ENCODE measurements at regions not wholly inside any gene's neighbourhood (a gene's known extent, or its start where the extent isn't known, plus 50 kb on each side); places are given as distances from the start of the nearest gene placed in this dataset.

DNA sequence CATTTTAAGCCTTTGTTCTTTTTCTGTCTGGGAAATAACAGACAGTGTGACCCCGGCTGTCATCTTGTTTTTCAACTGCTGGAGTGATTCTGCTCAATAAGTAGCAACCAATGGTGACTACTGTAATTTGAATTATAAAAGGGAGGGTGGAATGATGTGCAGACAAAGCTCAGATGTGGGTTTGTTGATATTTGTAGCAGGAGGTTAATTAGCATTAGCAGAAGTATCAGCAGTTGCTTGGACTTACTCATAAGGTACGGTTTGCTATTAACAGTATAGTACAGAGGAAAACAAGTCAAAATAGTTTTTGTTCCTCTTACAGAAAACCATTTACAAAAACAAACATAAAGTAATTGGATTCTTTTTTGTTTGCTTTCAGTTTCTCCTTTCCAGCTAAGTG, 140.4 kb downstream of the TUSC1 start:
- TF ChIP-seq, protein P1, sequence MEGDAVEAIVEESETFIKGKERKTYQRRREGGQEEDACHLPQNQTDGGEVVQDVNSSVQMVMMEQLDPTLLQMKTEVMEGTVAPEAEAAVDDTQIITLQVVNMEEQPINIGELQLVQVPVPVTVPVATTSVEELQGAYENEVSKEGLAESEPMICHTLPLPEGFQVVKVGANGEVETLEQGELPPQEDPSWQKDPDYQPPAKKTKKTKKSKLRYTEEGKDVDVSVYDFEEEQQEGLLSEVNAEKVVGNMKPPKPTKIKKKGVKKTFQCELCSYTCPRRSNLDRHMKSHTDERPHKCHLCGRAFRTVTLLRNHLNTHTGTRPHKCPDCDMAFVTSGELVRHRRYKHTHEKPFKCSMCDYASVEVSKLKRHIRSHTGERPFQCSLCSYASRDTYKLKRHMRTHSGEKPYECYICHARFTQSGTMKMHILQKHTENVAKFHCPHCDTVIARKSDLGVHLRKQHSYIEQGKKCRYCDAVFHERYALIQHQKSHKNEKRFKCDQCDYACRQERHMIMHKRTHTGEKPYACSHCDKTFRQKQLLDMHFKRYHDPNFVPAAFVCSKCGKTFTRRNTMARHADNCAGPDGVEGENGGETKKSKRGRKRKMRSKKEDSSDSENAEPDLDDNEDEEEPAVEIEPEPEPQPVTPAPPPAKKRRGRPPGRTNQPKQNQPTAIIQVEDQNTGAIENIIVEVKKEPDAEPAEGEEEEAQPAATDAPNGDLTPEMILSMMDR (conservative IDR thresholded peaks at IDR 0.05), result no peak
- no peak for TF ChIP-seq ZFX (IDR thresholded peaks at IDR 0.05)
- no peak overlapping the region for H3K27ac ChIP-seq

DNA sequence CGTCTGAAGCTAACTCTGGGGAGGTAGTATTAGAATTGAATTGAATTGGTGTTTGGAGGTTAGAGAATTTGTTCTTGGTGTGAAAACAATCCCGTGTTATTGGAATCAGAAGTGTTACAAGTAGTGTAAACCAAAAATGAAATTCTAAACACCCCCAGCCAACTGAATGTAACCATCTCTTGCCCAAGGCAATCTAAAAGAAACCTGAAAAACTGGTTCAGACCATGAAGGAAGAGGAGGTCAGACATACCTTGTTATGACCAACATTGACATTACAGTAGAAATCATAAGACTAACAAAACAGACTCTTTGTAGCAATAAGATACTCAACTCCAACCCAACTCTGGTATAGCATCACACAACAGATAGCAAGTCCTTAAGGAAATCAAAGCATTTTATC, 159.0 kb downstream of the TUSC1 start:
- no peak overlapping the region for H3K27ac ChIP-seq

DNA sequence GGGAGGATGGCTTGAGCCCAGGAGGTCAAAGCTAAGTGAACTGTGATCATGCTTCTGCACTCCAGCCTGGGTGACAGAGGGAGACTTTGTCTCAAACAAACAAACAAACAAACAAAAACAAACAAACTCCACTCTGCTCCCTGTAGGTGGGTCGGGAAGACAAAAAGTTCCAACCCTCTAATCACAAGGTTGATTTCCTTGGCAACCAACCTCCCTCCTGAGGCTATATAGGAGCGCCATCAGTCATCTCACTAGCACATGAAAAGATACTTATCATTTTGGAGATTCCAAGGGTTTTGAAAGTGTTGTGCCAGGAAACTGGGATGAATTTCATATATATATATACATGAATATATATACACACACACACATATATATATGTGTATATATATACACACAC, 160.5 kb downstream of the TUSC1 start:
- TF ChIP-seq, protein P1 (conservative IDR thresholded peaks at IDR 0.05), result no peak
- TF ChIP-seq ZFX (IDR thresholded peaks at IDR 0.05), result no peak

More for the DNA sequence above, 159.0 kb downstream of the TUSC1 start:
- no peak for TF ChIP-seq ZFX (IDR thresholded peaks at IDR 0.05)

DNA sequence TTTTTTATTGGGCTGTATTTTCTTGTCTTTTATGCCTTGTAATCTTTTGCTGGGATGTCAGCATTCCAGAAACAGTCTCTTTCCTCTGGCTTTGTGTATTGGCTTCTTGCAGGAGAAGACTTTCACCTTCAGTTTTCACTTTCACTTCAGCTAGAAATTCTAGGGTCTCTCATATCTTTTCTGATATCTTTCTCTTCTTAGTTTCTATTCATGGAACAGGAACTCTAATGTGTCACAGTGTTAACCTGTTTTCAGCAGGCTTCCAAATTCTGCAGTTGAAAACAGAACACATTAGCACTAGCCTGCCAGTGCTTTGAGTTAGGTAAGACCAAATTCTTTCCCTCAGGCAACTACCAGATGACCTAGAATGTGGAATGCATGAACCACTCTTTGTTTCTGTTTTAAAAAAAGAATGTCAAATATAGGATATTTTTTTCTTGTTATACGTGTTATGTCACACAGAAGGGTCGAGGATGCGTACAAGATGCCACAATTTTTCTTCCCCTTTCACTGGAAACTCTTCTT, 164.7 kb downstream of the TUSC1 start:
- H3K27ac ChIP-seq, result no peak overlapping the region
- TF ChIP-seq, protein P1 (conservative IDR thresholded peaks at IDR 0.05), result no peak
- no peak for TF ChIP-seq ZFX (IDR thresholded peaks at IDR 0.05)

More for the DNA sequence above, 160.5 kb downstream of the TUSC1 start:
- H3K27ac ChIP-seq, result no peak overlapping the region

DNA sequence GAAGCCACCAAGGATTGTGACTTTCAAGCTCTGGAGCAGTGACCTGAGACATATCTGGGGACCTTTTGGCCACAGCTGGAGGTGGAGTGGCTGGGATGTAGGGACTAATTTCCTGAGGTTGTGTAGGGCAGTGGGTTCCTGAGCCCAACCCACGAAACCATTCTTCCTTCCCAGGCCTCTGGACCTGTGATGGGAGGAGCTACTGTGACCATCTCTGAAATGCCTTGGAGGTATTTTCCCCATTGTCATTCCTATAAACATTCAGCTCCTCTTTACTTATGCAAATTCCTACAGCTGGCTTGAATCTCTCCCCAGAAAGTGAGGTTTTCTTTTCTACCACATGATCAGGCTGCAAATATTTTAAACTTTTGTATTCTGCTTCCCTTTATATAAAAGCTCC, 172.6 kb downstream of the TUSC1 start:
- no peak overlapping the region for H3K27ac ChIP-seq
- TF ChIP-seq ZFX (IDR thresholded peaks at IDR 0.05), result no peak
- TF ChIP-seq, protein P1 (conservative IDR thresholded peaks at IDR 0.05), result no peak

DNA sequence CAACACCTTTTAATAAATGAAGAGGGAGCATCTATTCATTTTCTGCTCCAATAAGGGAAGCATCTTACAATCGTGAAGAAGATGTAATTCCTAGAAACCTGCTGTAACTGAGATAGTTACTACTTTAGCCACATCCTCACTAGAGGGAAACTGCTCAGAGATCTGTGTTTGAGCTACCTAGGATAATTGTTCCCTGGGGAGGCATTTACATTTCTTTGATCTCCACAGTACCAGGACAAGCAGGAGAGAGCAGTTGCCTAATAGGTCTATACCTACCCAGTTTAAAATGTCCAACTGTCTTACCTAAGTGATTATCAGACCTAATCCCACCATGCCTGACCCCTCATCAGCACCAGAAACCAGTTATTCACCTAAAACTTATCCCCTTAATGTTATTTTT, 196.9 kb downstream of the TUSC1 start:
- H3K27ac ChIP-seq, result no peak overlapping the region
- TF ChIP-seq, protein P1 (conservative IDR thresholded peaks at IDR 0.05), result no peak
- TF ChIP-seq ZFX (IDR thresholded peaks at IDR 0.05), result no peak

DNA sequence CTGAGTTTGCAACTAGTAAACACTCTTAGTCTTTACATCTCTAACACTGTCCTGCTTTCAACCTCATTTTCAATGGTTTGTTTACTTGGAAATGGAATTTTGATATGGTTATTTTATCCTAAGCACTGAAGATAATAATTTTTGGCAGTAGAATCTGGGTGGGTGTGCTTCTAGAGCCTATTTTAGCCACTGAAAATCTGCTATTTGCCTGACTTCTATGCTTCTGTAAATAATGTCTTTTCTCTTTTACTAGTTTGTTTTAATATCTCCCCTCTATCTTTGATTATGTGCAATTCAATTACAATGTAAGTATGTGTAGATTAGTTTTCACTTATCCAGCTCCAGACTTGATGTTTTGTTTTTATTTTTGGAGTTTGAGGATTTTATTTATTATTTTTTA, 197.5 kb downstream of the TUSC1 start:
- no peak overlapping the region for H3K27ac ChIP-seq
- TF ChIP-seq, protein P1 (conservative IDR thresholded peaks at IDR 0.05), result no peak
- no peak for TF ChIP-seq ZFX (IDR thresholded peaks at IDR 0.05)

DNA sequence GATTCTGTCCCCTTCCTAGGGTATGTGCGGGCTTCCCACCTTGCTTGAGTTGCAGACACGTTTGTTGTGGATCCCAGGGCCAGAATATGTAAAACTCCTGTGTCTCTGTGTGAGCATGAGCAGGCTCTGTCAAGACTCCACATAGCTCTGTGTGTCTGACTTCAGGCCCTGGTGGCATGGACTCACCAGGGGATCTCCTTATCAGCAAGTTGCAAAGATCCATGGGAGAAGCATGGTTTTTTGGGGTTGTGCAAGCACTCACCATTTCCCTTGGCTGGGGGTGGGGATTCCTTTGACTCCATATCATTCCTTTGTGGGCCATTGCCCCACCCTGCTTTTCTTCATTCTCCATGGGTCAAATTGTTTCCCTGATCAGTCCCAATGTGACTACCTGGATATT, 205.6 kb downstream of the TUSC1 start:
- no peak for TF ChIP-seq ZFX (IDR thresholded peaks at IDR 0.05)
- TF ChIP-seq, protein P1 (conservative IDR thresholded peaks at IDR 0.05), result no peak
- no peak overlapping the region for H3K27ac ChIP-seq

Measured in C4-2B (cell line).